ENCODE measurements at regions not wholly inside any gene's neighbourhood (a gene's known extent, or its start where the extent isn't known, plus 50 kb on each side); places are given as distances from the start of the nearest gene placed in this dataset.

- no peaks in the 10 kb centered on the region for H3K36me3 ChIP-seq (ENCODE audit: low read depth)
- no peak for TF ChIP-seq CTCF (IDR thresholded peaks at IDR 0.05; ENCODE audit: poor library complexity, severe bottlenecking)
- no peaks in the 10 kb centered on the region for H3K4me1 ChIP-seq (ENCODE audit: insufficient read depth, poor library complexity, severe bottlenecking)
- H3K9me3 ChIP-seq (ENCODE audit: severe bottlenecking): no peaks in the 10 kb centered on the region
- H3K4me3 ChIP-seq (ENCODE audit: severe bottlenecking): no peak overlapping the region
- DNase-seq (ENCODE audit: low spot score) (no peak), ATAC-seq (ENCODE audit: low read depth) (no peak)
- H3K27ac ChIP-seq (ENCODE audit: poor library complexity, severe bottlenecking): no peak overlapping the region
- H3K27me3 ChIP-seq (ENCODE audit: insufficient read depth, poor library complexity, severe bottlenecking): no peaks in the 10 kb centered on the region
Measured at GRCh38 chr2:155308367-155309009, 610.0 kb downstream of the KCNJ3 start.

DNA sequence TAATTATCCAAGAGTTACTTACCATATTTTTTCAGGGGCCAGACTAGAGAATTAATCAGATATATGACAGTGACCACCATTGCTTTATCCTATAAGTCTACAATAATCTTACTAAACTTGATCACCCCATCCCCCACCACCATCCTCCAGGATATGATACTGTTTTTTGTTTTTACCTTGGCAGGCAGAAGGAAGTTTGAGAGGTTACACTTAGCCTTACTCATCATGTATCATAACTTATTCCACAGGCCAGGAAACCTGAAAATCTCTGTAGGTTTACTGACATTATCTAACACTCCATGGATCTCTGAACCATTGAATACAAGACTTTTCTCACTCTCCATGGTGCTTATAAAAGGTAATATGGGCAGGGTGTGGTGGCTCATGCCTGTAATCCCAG lies 602.7 kb downstream of the KCNJ3 start:
- Histone ChIP-seq H3K4me3 (ENCODE audit: severe bottlenecking) (no peak overlapping the region), H3K4me1 (ENCODE audit: insufficient read depth, poor library complexity, severe bottlenecking) (no peaks in the 10 kb centered on the region), H3K9me3 (ENCODE audit: severe bottlenecking) (no peaks in the 10 kb centered on the region), H3K27me3 (ENCODE audit: insufficient read depth, poor library complexity, severe bottlenecking) (no peaks in the 10 kb centered on the region), H3K36me3 (ENCODE audit: low read depth) (no peaks in the 10 kb centered on the region), H3K27ac (ENCODE audit: poor library complexity, severe bottlenecking) (no peak overlapping the region)
- peak; percentile 56; the same call in 1 of the 3 replicates for ATAC-seq (ENCODE audit: low read depth)
- no peak for TF ChIP-seq CTCF (IDR thresholded peaks at IDR 0.05; ENCODE audit: poor library complexity, severe bottlenecking)
- DNase-seq (ENCODE audit: low spot score): no peak

GRCh38 chr2:155298001-155298400 lies 599.5 kb downstream of the KCNJ3 start:
- DNase-seq (ENCODE audit: low spot score) (no peak), ATAC-seq (ENCODE audit: low read depth) (no peak)
- no peak for TF ChIP-seq CTCF (IDR thresholded peaks at IDR 0.05; ENCODE audit: poor library complexity, severe bottlenecking)
- Histone ChIP-seq H3K4me1 (ENCODE audit: insufficient read depth, poor library complexity, severe bottlenecking) (no peaks in the 10 kb centered on the region), H3K27me3 (ENCODE audit: insufficient read depth, poor library complexity, severe bottlenecking) (peaks cover 11% of the 10 kb centered on the region), H3K36me3 (ENCODE audit: low read depth) (no peaks in the 10 kb centered on the region), H3K9me3 (ENCODE audit: severe bottlenecking) (no peaks in the 10 kb centered on the region), H3K27ac (ENCODE audit: poor library complexity, severe bottlenecking) (no peak overlapping the region), H3K4me3 (ENCODE audit: severe bottlenecking) (no peak overlapping the region)

DNA sequence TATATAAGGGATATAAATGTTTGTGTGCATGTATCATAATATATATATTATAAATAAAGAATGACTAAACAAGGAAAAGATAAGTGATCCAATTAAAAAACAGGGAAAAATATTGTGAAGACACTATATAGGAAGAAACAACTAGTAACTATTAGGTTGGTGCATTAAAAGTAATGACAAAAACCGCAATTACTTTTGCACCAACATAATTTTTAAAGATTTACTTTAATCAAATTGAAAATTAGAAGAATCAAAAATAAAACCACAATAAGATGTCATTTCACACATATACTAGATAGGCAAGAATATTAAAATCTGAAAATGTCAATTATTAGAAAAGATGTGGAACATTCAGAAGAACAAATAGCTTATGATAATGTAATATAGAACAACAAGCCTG lies 595.9 kb downstream of the KCNJ3 start:
- Histone ChIP-seq H3K27me3 (ENCODE audit: insufficient read depth, poor library complexity, severe bottlenecking) (peaks cover 11% of the 10 kb centered on the region), H3K36me3 (ENCODE audit: low read depth) (no peaks in the 10 kb centered on the region), H3K9me3 (ENCODE audit: severe bottlenecking) (no peaks in the 10 kb centered on the region), H3K4me1 (ENCODE audit: insufficient read depth, poor library complexity, severe bottlenecking) (no peaks in the 10 kb centered on the region), H3K27ac (ENCODE audit: poor library complexity, severe bottlenecking) (no peak overlapping the region), H3K4me3 (ENCODE audit: severe bottlenecking) (no peak overlapping the region)
- DNase-seq (ENCODE audit: low spot score) (no peak), ATAC-seq (ENCODE audit: low read depth) (no peak)
- no peak for TF ChIP-seq CTCF (IDR thresholded peaks at IDR 0.05; ENCODE audit: poor library complexity, severe bottlenecking)

DNA sequence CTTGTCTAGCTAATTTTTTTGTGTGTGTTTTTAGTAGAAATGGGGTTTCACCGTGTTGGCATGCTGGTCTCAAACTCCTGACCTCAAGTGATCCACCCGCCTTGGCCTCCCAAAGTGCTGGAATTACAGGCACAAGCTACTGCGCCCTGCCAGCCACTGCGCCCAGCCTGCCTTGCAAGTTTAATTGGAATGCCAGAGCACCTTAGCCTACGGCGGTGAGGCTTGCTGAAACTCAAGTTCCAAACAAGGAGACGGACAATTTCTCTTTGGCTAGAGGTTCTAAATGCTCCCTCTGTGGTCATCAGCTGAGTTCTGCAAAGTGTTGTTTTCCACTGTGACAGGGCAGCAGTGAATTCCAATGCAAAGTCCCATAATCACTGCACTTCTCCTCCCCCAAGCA lies 583.4 kb downstream of the KCNJ3 start:
- Histone ChIP-seq H3K27me3 (ENCODE audit: insufficient read depth, poor library complexity, severe bottlenecking) (peaks cover 4% of the 10 kb centered on the region), H3K4me3 (ENCODE audit: severe bottlenecking) (no peak overlapping the region), H3K36me3 (ENCODE audit: low read depth) (no peaks in the 10 kb centered on the region), H3K27ac (ENCODE audit: poor library complexity, severe bottlenecking) (no peak overlapping the region), H3K9me3 (ENCODE audit: severe bottlenecking) (no peaks in the 10 kb centered on the region), H3K4me1 (ENCODE audit: insufficient read depth, poor library complexity, severe bottlenecking) (no peaks in the 10 kb centered on the region)
- no peak for TF ChIP-seq CTCF (IDR thresholded peaks at IDR 0.05; ENCODE audit: poor library complexity, severe bottlenecking)
- DNase-seq (ENCODE audit: low spot score) (no peak), ATAC-seq (ENCODE audit: low read depth) (no peak)
